GM12878 (cell line): ENCODE measurements at regions not wholly inside any gene's neighbourhood (a gene's known extent, or its start where the extent isn't known, plus 50 kb on each side); places are given as distances from the start of the nearest gene placed in this dataset.

ENCODE experiments used
- ATAC-seq: fragments of 200-7000 bp; cut with Tn5 transposase; 3 replicates; pipeline ENCODE4 v1.9.1; 2020; ENCODE audit warnings: mild to moderate bottlenecking, moderate library complexity
- BruUV-seq: library from RNA; stranded (reverse); fragments of 400-500 nt; replicated peaks from 2 replicates; lab custom pipeline; 2021; lab: Mats Ljungman, UMichigan
- CTCF ChIA-PET: fragments of 300-600 bp; sonication (Branson Sonifier 250); formaldehyde crosslinking; extraction: SDS; loops from one replicate; lab custom pipeline; 2021; ENCODE audit warnings: inconsistent platforms; lab: Yijun Ruan, JAX
- POLR2A ChIA-PET: fragments of 350-600 bp; formaldehyde crosslinking; extraction: SDS; loops from one replicate; lab custom pipeline; 2021; ENCODE audit warnings: inconsistent platforms; lab: Charles Lee
- RAD21 ChIA-PET: fragments of 300-600 bp; sonication (Branson Sonifier 250); formaldehyde crosslinking; loops from one replicate; lab custom pipeline; 2023; ENCODE audit warnings: antibody characterized with exemption; ENCODE audit not compliant: unreplicated experiment; lab: Charles Lee
- SMC1A ChIA-PET: fragments of 300-600 bp; sonication (Branson Sonifier 250); formaldehyde crosslinking; loops from one replicate; lab custom pipeline; 2023; ENCODE audit not compliant: unreplicated experiment, uncharacterized antibody; lab: Charles Lee
- DNase-seq: peaks from one replicate; pipeline ENCODE4 v3.0.0-alpha.2; 2011; ENCODE audit warnings: low read depth, low spot score
- FAIRE-seq: peaks from 3 replicates; lab custom pipeline; 2011; peaks lifted over from hg19 to GRCh38; lab: Jason Lieb, UNC
- H2AFZ ChIP-seq: 2 replicates; pipeline ENCODE4 v1.6.0; 2011; ENCODE audit warnings: low read depth, low read length, control low read depth; ENCODE audit not compliant: control insufficient read depth
- H3K27ac ChIP-seq: 2 replicates; pipeline ENCODE4 v1.5.1; 2011; ENCODE audit warnings: control low read depth; ENCODE audit not compliant: control insufficient read depth, insufficient read depth
- H3K27me3 ChIP-seq, 2 experiments: replicated peaks in 1 of 2; 2 replicates each; pipeline versions ENCODE4 v1.6.0 to v1.6.1; 2011; ENCODE audit warnings: low read length in 1 of 2; ENCODE audit not compliant: control insufficient read depth in 2 of 2, insufficient read depth in 2 of 2
- H3K36me3 ChIP-seq, 2 experiments: 2 replicates each; pipeline ENCODE4 v1.5.1; 2011; ENCODE audit warnings: low read length in 1 of 2; ENCODE audit not compliant: control insufficient read depth in 2 of 2, insufficient read depth in 2 of 2
- H3K4me1 ChIP-seq: 2 replicates; pipeline ENCODE4 v1.6.1; 2011; ENCODE audit warnings: mild to moderate bottlenecking, low read length, moderate library complexity, mixed read lengths; ENCODE audit not compliant: control insufficient read depth, insufficient read depth
- H3K4me2 ChIP-seq: 2 replicates; pipeline ENCODE4 v1.6.0; 2011; ENCODE audit warnings: control low read depth; ENCODE audit not compliant: control insufficient read depth, insufficient read depth
- H3K4me3 ChIP-seq: fragments of 200-600 bp; sonication (generic); 2 replicates; pipeline ENCODE4 v1.5.1; 2016
- H3K79me2 ChIP-seq: 2 replicates; pipeline ENCODE4 v1.6.0; 2011; ENCODE audit warnings: low read length; ENCODE audit not compliant: control insufficient read depth, insufficient read depth
- H3K9ac ChIP-seq: 2 replicates; pipeline ENCODE4 v1.8.0; 2011; ENCODE audit warnings: low read length, control low read depth, mixed read lengths; ENCODE audit not compliant: control insufficient read depth, insufficient read depth
- H3K9me3 ChIP-seq: replicated peaks from 3 replicates; pipeline ENCODE4 v1.5.1; 2011; ENCODE audit warnings: mild to moderate bottlenecking, low read length; ENCODE audit not compliant: control insufficient read depth, insufficient read depth
- H4K20me1 ChIP-seq: 2 replicates; pipeline ENCODE4 v1.6.0; 2011; ENCODE audit not compliant: control insufficient read depth, insufficient read depth
- ESRRA ChIP-seq: IDR thresholded peaks from 2 replicates; pipeline ENCODE4 v1.6.1; 2012; ENCODE audit warnings: mild to moderate bottlenecking, low read length, improper control_type of control experiment
- NFIC ChIP-seq: IDR thresholded peaks from 2 replicates; pipeline ENCODE4 v1.6.1; 2012; ENCODE audit warnings: low read depth, mild to moderate bottlenecking, inconsistent platforms, low read length, moderate library complexity
- NFXL1 ChIP-seq: fragments of 450-650 bp; IDR thresholded peaks from 2 replicates; pipeline ENCODE4 v1.6.1; 2017; ENCODE audit warnings: antibody characterized with exemption, mild to moderate bottlenecking, borderline replicate concordance
- POU2F2 ChIP-seq: IDR thresholded peaks from 3 replicates; pipeline ENCODE4 v1.6.1; 2011; ENCODE audit warnings: low read depth, mild to moderate bottlenecking, low read length, borderline replicate concordance
- SREBF2 ChIP-seq: IDR thresholded peaks from 2 replicates; pipeline ENCODE4 v1.6.1; 2012; ENCODE audit warnings: mild to moderate bottlenecking, low read length
- ZBTB4 ChIP-seq: fragments of 450-650 bp; formaldehyde crosslinking; IDR thresholded peaks from 2 replicates; pipeline ENCODE4 v1.4.0; 2022; ENCODE audit warnings: mild to moderate bottlenecking, moderate library complexity
- ZNF217 ChIP-seq: fragments of 450-650 bp; IDR thresholded peaks from 2 replicates; pipeline ENCODE4 v1.6.1; 2017; ENCODE audit warnings: antibody characterized with exemption, mild to moderate bottlenecking
- WGBS: methylation state at CpG from one replicate; pipeline ENCODE4 v1.1.6; 2016; ENCODE audit warnings: low lambda C conversion rate; ENCODE audit not compliant: insufficient replicate concordance, insufficient coverage; ENCODE audit errors: missing lambda C conversion rate; 5-methylcytosine and 5-hydroxymethylcytosine counted together
- in situ Hi-C: fragments of 300-500 bp; cut with MboI; formaldehyde crosslinking; loops from 9 replicates; pipeline ENCODE4 v1.14.3; 2018; ENCODE audit warnings: mixed read lengths
- intact Hi-C: fragments of 100-400 bp; cut with micrococcal nuclease; formaldehyde crosslinking; loops from one replicate; pipeline ENCODE4 v1.14.2; 2022; ENCODE audit not compliant: unreplicated experiment
- TF ChIP-seq, protein P1 (sequence below): fragments of 450-650 bp; IDR thresholded peaks from 2 replicates; pipeline ENCODE4 v1.6.1; 2017; ENCODE audit warnings: antibody characterized with exemption, mild to moderate bottlenecking, moderate library complexity
- TF ChIP-seq, protein P2 (sequence below): IDR thresholded peaks from 2 replicates; pipeline ENCODE4 v1.6.1; 2011; ENCODE audit warnings: mild to moderate bottlenecking, low read depth, low read length, moderate library complexity; ENCODE audit not compliant: insufficient replicate concordance

DNA sequence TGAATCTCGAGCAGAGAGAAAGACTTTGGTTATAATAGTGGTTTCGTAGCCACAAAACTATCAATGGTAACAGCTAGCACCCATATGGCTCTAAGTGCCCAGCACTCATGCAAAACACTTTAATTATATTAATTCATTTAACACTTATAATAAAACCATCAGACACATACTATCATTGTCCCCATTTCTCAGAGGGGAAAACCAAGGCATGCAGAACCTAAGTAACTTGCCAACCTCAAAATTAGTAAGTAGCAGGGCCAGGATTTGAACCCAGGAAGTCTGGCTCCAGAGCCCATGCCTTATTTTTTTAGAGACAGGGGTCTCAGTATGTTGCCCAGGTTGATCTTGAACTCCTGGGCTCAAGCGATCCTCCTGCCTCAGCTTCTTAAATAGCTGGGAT, 145.6 kb upstream of the HS3ST2 start:
- intact Hi-C loops (no loop called here), in situ Hi-C loops (no loop called here)
- no peak for ATAC-seq
- 15% methylated on average over 3 of the region's 3 CpGs for WGBS
- CTCF ChIA-PET = no interaction called here
- POLR2A ChIA-PET = no interaction called here
- no peaks in the 10 kb centered on the region for H3K36me3 ChIP-seq
- H3K9ac ChIP-seq = no peak overlapping the region
- SMC1A ChIA-PET = interaction anchor here (1.1 to 1.3 kb wide), 2 partner anchors 18 to 19 kb away, joined by 3 read pairs; no protein-coding TSS in a partner anchor
- no peaks in the 10 kb centered on the region for H4K20me1 ChIP-seq
- H2AFZ ChIP-seq = no peak overlapping the region
- TF ChIP-seq ZBTB4 (CRISPR knock-in tag) (no peak), NFXL1 (no peak), ZNF217 (no peak), SREBF2 (no peak), POU2F2 (no peak), NFIC (no peak), ESRRA (no peak)
- TF ChIP-seq, protein P1, sequence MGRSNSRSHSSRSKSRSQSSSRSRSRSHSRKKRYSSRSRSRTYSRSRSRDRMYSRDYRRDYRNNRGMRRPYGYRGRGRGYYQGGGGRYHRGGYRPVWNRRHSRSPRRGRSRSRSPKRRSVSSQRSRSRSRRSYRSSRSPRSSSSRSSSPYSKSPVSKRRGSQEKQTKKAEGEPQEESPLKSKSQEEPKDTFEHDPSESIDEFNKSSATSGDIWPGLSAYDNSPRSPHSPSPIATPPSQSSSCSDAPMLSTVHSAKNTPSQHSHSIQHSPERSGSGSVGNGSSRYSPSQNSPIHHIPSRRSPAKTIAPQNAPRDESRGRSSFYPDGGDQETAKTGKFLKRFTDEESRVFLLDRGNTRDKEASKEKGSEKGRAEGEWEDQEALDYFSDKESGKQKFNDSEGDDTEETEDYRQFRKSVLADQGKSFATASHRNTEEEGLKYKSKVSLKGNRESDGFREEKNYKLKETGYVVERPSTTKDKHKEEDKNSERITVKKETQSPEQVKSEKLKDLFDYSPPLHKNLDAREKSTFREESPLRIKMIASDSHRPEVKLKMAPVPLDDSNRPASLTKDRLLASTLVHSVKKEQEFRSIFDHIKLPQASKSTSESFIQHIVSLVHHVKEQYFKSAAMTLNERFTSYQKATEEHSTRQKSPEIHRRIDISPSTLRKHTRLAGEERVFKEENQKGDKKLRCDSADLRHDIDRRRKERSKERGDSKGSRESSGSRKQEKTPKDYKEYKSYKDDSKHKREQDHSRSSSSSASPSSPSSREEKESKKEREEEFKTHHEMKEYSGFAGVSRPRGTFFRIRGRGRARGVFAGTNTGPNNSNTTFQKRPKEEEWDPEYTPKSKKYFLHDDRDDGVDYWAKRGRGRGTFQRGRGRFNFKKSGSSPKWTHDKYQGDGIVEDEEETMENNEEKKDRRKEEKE = no peak
- TF ChIP-seq, protein P2, sequence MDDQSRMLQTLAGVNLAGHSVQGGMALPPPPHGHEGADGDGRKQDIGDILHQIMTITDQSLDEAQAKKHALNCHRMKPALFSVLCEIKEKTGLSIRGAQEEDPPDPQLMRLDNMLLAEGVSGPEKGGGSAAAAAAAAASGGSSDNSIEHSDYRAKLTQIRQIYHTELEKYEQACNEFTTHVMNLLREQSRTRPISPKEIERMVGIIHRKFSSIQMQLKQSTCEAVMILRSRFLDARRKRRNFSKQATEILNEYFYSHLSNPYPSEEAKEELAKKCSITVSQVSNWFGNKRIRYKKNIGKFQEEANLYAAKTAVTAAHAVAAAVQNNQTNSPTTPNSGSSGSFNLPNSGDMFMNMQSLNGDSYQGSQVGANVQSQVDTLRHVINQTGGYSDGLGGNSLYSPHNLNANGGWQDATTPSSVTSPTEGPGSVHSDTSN = no peak
- TF ChIP-seq, all 136 proteins: peak for 0
- H3K79me2 ChIP-seq = no peaks in the 10 kb centered on the region
- peaks cover 0 to 1% of the 10 kb centered on the region in 2 experiments; a peak in 1 of 4 replicates for H3K27me3 ChIP-seq
- no peak for FAIRE-seq
- no peak overlapping the region for H3K4me2 ChIP-seq
- H3K27ac ChIP-seq = no peak overlapping the region
- RAD21 ChIA-PET = no interaction called here
- no peaks in the 10 kb centered on the region for H3K9me3 ChIP-seq
- BruUV-seq = no TSS peak
- no peak overlapping the region for H3K4me3 ChIP-seq
- no peak for DNase-seq
- H3K4me1 ChIP-seq = no peaks in the 10 kb centered on the region
